ELF-1 (cell line): ENCODE measurements at regions not wholly inside any gene's neighbourhood (a gene's known extent, or its start where the extent isn't known, plus 50 kb on each side); places are given as distances from the start of the nearest gene placed in this dataset.

Experiments used
- DNase-seq: peaks from one replicate; pipeline ENCODE4 v3.0.0-alpha.2; 2016; ENCODE audit warnings: low read depth, low spot score

- no peak for DNase-seq
These were observed 967.3 kb upstream of the ADGRB3 start for GRCh38 chr6:67667637-67668422.

GRCh38 chr6:67666177-67666964, 968.7 kb upstream of the ADGRB3 start:
- DNase-seq: no peak

- no peak for DNase-seq
These were observed 970.1 kb upstream of the ADGRB3 start for GRCh38 chr6:67664942-67665341.

GRCh38 chr6:67663105-67663895, 971.8 kb upstream of the ADGRB3 start:
- no peak for DNase-seq

GRCh38 chr6:67653561-67653960, 981.5 kb upstream of the ADGRB3 start:
- DNase-seq: no peak

GRCh38 chr6:67646550-67646949, 988.5 kb upstream of the ADGRB3 start:
- no peak for DNase-seq

GRCh38 chr6:67643281-67643680, 991.8 kb upstream of the ADGRB3 start:
- no peak for DNase-seq

- DNase-seq: no peak
These were observed 992.5 kb upstream of the ADGRB3 start for GRCh38 chr6:67642582-67642981.

GRCh38 chr6:67640484-67640883, 994.6 kb upstream of the ADGRB3 start:
- DNase-seq: no peak

- no peak for DNase-seq
These were observed 995.9 kb upstream of the ADGRB3 start for GRCh38 chr6:67639161-67639560.

GRCh38 chr6:67634199-67634598, 1000.9 kb upstream of the ADGRB3 start:
- DNase-seq: no peak

GRCh38 chr6:67633058-67633457, 1002.0 kb upstream of the ADGRB3 start:
- no peak for DNase-seq

- DNase-seq: no peak
These were observed 1004.9 kb upstream of the ADGRB3 start for GRCh38 chr6:67630146-67630545.

GRCh38 chr6:67629258-67629657, 1005.8 kb upstream of the ADGRB3 start:
- DNase-seq: no peak

GRCh38 chr6:67615796-67616195, 1019.3 kb upstream of the ADGRB3 start:
- no peak for DNase-seq

- DNase-seq: no peak
These were observed 1026.9 kb upstream of the ADGRB3 start for GRCh38 chr6:67608099-67608749.

GRCh38 chr6:67606906-67607828, 1027.9 kb upstream of the ADGRB3 start:
- DNase-seq: no peak

- DNase-seq: no peak
These were observed 1040.7 kb upstream of the ADGRB3 start for GRCh38 chr6:67594366-67594765.

GRCh38 chr6:67593247-67593646, 1041.8 kb upstream of the ADGRB3 start:
- no peak for DNase-seq

- DNase-seq: no peak
These were observed 1043.2 kb upstream of the ADGRB3 start for GRCh38 chr6:67591910-67592309.

- no peak for DNase-seq
These were observed 1067.2 kb upstream of the ADGRB3 start for GRCh38 chr6:67567842-67568241.
